ENCODE measurements at regions not wholly inside any gene's neighbourhood (a gene's known extent, or its start where the extent isn't known, plus 50 kb on each side); places are given as distances from the start of the nearest gene placed in this dataset.
A peak's percentile ranks its signal among the peaks of the same experiment; 100 is the strongest.
"Not testable (repeated sequence)": the region's sequence is repeated elsewhere in the genome, so short reads cannot be mapped to it uniquely, and the experiment has no call there.

GRCh38 chr1:189936861-189937260, 540.8 kb downstream of the BRINP3 start:
- DNase-seq (ENCODE audit: missing footprints) (no peak), ATAC-seq (no peak)
- intact Hi-C loops (cut with DNase I) = no loop called here

- DNase-seq (ENCODE audit: missing footprints) (no peak), ATAC-seq (no peak)
- intact Hi-C loops (cut with DNase I) = no loop called here
Observed at GRCh38 chr1:189939967-189940366, 537.7 kb downstream of the BRINP3 start.

GRCh38 chr1:189941922-189942321, 535.7 kb downstream of the BRINP3 start:
- ATAC-seq (no peak), DNase-seq (ENCODE audit: missing footprints) (no peak)
- intact Hi-C loops (cut with DNase I) = no loop called here

- intact Hi-C loops (cut with DNase I) = no loop called here
- ATAC-seq (no peak), DNase-seq (ENCODE audit: missing footprints) (no peak)
Observed at GRCh38 chr1:189958756-189959155, 518.9 kb downstream of the BRINP3 start.

GRCh38 chr1:189960769-189961168, 516.9 kb downstream of the BRINP3 start:
- DNase-seq (ENCODE audit: missing footprints) = no peak
- intact Hi-C loops (cut with DNase I) = no loop called here
- no peak for ATAC-seq

- no peak for DNase-seq (ENCODE audit: missing footprints)
- intact Hi-C loops (cut with DNase I) = no loop called here
- peak; percentile 52 for ATAC-seq
Observed at GRCh38 chr1:189962181-189962580, 515.5 kb downstream of the BRINP3 start.

GRCh38 chr1:189970331-189971230, 507.1 kb downstream of the BRINP3 start:
- DNase-seq (ENCODE audit: missing footprints) (no peak), ATAC-seq (no peak)
- intact Hi-C loops (cut with DNase I) = no loop called here

- no peak for ATAC-seq
- intact Hi-C loops (cut with DNase I) = no loop called here
- DNase-seq (ENCODE audit: missing footprints) = no peak
Observed at GRCh38 chr1:189971656-189972055, 506.0 kb downstream of the BRINP3 start.

GRCh38 chr1:189977184-189977583, 500.5 kb downstream of the BRINP3 start:
- intact Hi-C loops (cut with DNase I) = no loop called here
- ATAC-seq (no peak), DNase-seq (ENCODE audit: missing footprints) (no peak)

GRCh38 chr1:189983166-189983890, 494.3 kb downstream of the BRINP3 start:
- intact Hi-C loops (cut with DNase I) = no loop called here
- DNase-seq (ENCODE audit: missing footprints) = no peak
- ATAC-seq = no peak

- no peak for ATAC-seq
- intact Hi-C loops (cut with DNase I) = no loop called here
- no peak for DNase-seq (ENCODE audit: missing footprints)
Observed at GRCh38 chr1:189986516-189986915, 491.1 kb downstream of the BRINP3 start.

GRCh38 chr1:189987509-189987908, 490.2 kb downstream of the BRINP3 start:
- no peak for ATAC-seq

GRCh38 chr1:189992856-189993255, 484.8 kb downstream of the BRINP3 start:
- intact Hi-C loops (cut with DNase I) = no loop called here
- no peak for ATAC-seq
- peak; percentile 37 for DNase-seq (ENCODE audit: missing footprints)

More at GRCh38 chr1:189987509-189987908, 490.2 kb downstream of the BRINP3 start:
- no peak for DNase-seq (ENCODE audit: missing footprints)
- intact Hi-C loops (cut with DNase I) = no loop called here

- intact Hi-C loops (cut with DNase I) = no loop called here
- no peak for ATAC-seq
- DNase-seq (ENCODE audit: missing footprints) = no peak
Observed at GRCh38 chr1:190000365-190000872, 477.2 kb downstream of the BRINP3 start.

GRCh38 chr1:190001187-190001586, 476.5 kb downstream of the BRINP3 start:
- ATAC-seq (no peak), DNase-seq (ENCODE audit: missing footprints) (no peak)
- intact Hi-C loops (cut with DNase I) = no loop called here

GRCh38 chr1:190003376-190003775, 474.3 kb downstream of the BRINP3 start:
- DNase-seq (ENCODE audit: missing footprints) (no peak), ATAC-seq (no peak)
- intact Hi-C loops (cut with DNase I) = no loop called here

GRCh38 chr1:190011585-190011984, 466.1 kb downstream of the BRINP3 start:
- DNase-seq (ENCODE audit: missing footprints) (no peak), ATAC-seq (no peak)
- intact Hi-C loops (cut with DNase I) = no loop called here

- intact Hi-C loops (cut with DNase I); ATAC-seq: not testable (repeated sequence)
- peak; percentile 46 for DNase-seq (ENCODE audit: missing footprints)
Observed at GRCh38 chr1:190019151-190019550, 458.5 kb downstream of the BRINP3 start.

- no peak for DNase-seq (ENCODE audit: missing footprints)
- intact Hi-C loops (cut with DNase I) = no loop called here
- ATAC-seq = no peak
Observed at GRCh38 chr1:190019717-190020116, 457.9 kb downstream of the BRINP3 start.

GRCh38 chr1:190022709-190023108, 455.0 kb downstream of the BRINP3 start:
- intact Hi-C loops (cut with DNase I) = no loop called here
- ATAC-seq (no peak), DNase-seq (ENCODE audit: missing footprints) (no peak)
